ENCODE measurements at regions not wholly inside any gene's neighbourhood (a gene's known extent, or its start where the extent isn't known, plus 50 kb on each side); places are given as distances from the start of the nearest gene placed in this dataset.

DNA sequence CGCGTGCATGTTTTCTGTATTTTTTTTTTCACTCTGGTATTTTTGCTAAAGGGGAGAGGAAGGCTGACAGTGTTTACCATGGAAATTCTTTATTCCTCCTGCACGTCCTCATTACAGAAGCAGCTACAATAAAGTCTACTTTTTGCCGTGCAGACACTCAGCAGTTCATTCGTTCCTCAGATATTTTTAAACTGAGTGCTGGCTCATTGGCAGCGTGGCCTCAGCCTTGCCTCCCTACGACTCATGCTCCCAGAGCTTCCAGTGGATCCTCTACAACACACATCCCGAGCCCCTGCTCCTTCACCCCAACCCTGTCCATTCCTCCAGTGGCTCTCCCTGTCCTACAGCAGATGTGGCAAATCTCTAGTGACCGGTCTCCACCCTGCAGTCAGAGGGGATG, 239.2 kb upstream of the ZMIZ1 start:
- TF ChIP-seq, protein P1, sequence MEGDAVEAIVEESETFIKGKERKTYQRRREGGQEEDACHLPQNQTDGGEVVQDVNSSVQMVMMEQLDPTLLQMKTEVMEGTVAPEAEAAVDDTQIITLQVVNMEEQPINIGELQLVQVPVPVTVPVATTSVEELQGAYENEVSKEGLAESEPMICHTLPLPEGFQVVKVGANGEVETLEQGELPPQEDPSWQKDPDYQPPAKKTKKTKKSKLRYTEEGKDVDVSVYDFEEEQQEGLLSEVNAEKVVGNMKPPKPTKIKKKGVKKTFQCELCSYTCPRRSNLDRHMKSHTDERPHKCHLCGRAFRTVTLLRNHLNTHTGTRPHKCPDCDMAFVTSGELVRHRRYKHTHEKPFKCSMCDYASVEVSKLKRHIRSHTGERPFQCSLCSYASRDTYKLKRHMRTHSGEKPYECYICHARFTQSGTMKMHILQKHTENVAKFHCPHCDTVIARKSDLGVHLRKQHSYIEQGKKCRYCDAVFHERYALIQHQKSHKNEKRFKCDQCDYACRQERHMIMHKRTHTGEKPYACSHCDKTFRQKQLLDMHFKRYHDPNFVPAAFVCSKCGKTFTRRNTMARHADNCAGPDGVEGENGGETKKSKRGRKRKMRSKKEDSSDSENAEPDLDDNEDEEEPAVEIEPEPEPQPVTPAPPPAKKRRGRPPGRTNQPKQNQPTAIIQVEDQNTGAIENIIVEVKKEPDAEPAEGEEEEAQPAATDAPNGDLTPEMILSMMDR (IDR thresholded peaks at IDR 0.05 in 4 of 5, conservative IDR thresholded peaks at IDR 0.05 in 1 of 5), result no peak
- TF ChIP-seq POLR2A (IDR thresholded peaks at IDR 0.05), result no peak

Data from gastrocnemius medialis (tissue), 4 donors.